ENCODE measurements at regions not wholly inside any gene's neighbourhood (a gene's known extent, or its start where the extent isn't known, plus 50 kb on each side); places are given as distances from the start of the nearest gene placed in this dataset.

DNA sequence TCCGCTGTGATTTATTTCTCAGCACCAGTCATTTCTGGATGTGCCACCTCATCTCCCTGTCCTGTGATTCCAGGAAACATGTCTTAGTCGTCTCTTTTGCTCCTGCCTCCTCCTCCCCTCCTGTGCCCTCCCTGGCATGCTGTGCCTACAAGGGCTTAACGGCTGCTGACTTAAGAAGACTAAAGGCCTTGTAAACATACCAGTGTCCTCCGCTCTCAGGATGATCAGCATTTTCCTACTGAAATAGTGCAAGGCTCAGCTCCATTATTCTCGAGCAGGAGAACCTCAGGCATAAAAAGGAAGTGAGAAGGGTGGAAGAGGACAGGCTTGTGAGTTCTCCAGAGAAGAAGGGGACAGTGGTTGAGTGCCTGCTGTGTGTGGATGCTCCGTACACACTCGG is 61.6 kb upstream of the RUNX3 start:
- H3K9ac ChIP-seq (ENCODE audit: extremely low read depth, low read length, poor library complexity, severe bottlenecking) = no peak overlapping the region
- no peak overlapping the region for H3K4me3 ChIP-seq (ENCODE audit: low read length)
- H3K9me3 ChIP-seq (ENCODE audit: control insufficient read depth, low read length) = no peaks in the 10 kb centered on the region
- Mint-ChIP-seq H3K4me3 (no peak overlapping the region), H3K4me1 (peaks cover 11% of the 10 kb centered on the region), H3K36me3 (ENCODE audit: low read depth) (no peaks in the 10 kb centered on the region), H3K27me3 (ENCODE audit: insufficient read depth) (peaks cover 9% of the 10 kb centered on the region), H3K9me3 (no peaks in the 10 kb centered on the region), H3K27ac (no peak overlapping the region)
- H3K27me3 ChIP-seq (ENCODE audit: control insufficient read depth, insufficient read depth, low read length, poor library complexity, severe bottlenecking) = no peaks in the 10 kb centered on the region
- no peaks in the 10 kb centered on the region for H3K4me1 ChIP-seq (ENCODE audit: control insufficient read depth, insufficient read depth, low read length)
- 82 to 93% methylated on average over 6 to 7 of the region's 7 CpGs for WGBS, 2 experiments (ENCODE audit: insufficient coverage in 1 of 2, insufficient read length in 1 of 2)
- no peak overlapping the region for H3K27ac ChIP-seq (ENCODE audit: low read depth, low read length)
- TF ChIP-seq CTCF (conservative IDR thresholded peaks at IDR 0.05) = no peak
- DNase-seq = no peak
- H3K36me3 ChIP-seq (ENCODE audit: control insufficient read depth, insufficient read depth, low read length) = no peaks in the 10 kb centered on the region

- no peak overlapping the region for H3K4me3 ChIP-seq (ENCODE audit: low read length)
- H3K9me3 Mint-ChIP-seq = no peaks in the 10 kb centered on the region
- DNase-seq = no peak
- no peak overlapping the region for H3K27ac Mint-ChIP-seq
- no peaks in the 10 kb centered on the region for H3K9me3 ChIP-seq (ENCODE audit: control insufficient read depth, low read length)
- H3K27ac ChIP-seq (ENCODE audit: low read depth, low read length) = no peak overlapping the region
- no peak overlapping the region for H3K4me3 Mint-ChIP-seq
- no peaks in the 10 kb centered on the region for H3K27me3 ChIP-seq (ENCODE audit: control insufficient read depth, insufficient read depth, low read length, poor library complexity, severe bottlenecking)
- no peaks in the 10 kb centered on the region for H3K36me3 ChIP-seq (ENCODE audit: control insufficient read depth, insufficient read depth, low read length)
- peaks cover 9% of the 10 kb centered on the region for H3K27me3 Mint-ChIP-seq (ENCODE audit: insufficient read depth)
- 90 to 100% methylated on average over 2 to 9 of the region's 9 CpGs for WGBS, 2 experiments (ENCODE audit: insufficient coverage in 1 of 2, insufficient read length in 1 of 2)
- H3K9ac ChIP-seq (ENCODE audit: extremely low read depth, low read length, poor library complexity, severe bottlenecking) = no peak overlapping the region
- H3K4me1 ChIP-seq (ENCODE audit: control insufficient read depth, insufficient read depth, low read length) = no peaks in the 10 kb centered on the region
- peaks cover 4% of the 10 kb centered on the region for H3K4me1 Mint-ChIP-seq
- TF ChIP-seq CTCF (conservative IDR thresholded peaks at IDR 0.05) = peak; percentile 50
- no peaks in the 10 kb centered on the region for H3K36me3 Mint-ChIP-seq (ENCODE audit: low read depth)
Observed at GRCh38 chr1:24990779-24991641, 60.9 kb upstream of the RUNX3 start.

DNA sequence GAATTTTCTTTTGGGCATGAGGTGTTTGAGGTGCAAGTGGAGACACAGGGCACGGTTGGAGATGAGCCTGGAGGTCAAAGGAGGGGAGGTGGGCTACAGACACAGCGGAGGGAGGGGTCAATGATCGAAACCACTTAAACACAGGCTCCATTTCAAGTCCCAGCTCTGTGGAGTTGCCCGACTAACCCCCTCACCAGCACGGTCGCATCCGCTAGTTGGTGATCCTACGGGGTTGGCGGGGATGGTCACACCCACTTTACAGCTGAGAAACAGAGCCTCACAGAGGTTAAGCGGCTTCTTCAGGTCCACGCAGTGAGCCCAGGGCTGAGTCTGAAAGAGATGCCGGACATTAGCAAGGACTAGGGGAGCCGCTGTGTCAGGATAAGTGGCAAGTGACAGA is 60.1 kb upstream of the RUNX3 start:
- Histone ChIP-seq H3K4me3 (ENCODE audit: low read length) (no peak overlapping the region), H3K4me1 (ENCODE audit: control insufficient read depth, insufficient read depth, low read length) (peaks cover under 1% of the 10 kb centered on the region), H3K9me3 (ENCODE audit: control insufficient read depth, low read length) (no peaks in the 10 kb centered on the region), H3K27ac (ENCODE audit: low read depth, low read length) (no peak overlapping the region), H3K9ac (ENCODE audit: extremely low read depth, low read length, poor library complexity, severe bottlenecking) (no peak overlapping the region), H3K36me3 (ENCODE audit: control insufficient read depth, insufficient read depth, low read length) (no peaks in the 10 kb centered on the region), H3K27me3 (ENCODE audit: control insufficient read depth, insufficient read depth, low read length, poor library complexity, severe bottlenecking) (no peaks in the 10 kb centered on the region)
- Mint-ChIP-seq H3K9me3 (no peaks in the 10 kb centered on the region), H3K27ac (no peak overlapping the region), H3K27me3 (ENCODE audit: insufficient read depth) (peaks cover 9% of the 10 kb centered on the region), H3K36me3 (ENCODE audit: low read depth) (no peaks in the 10 kb centered on the region), H3K4me3 (no peak overlapping the region), H3K4me1 (peaks cover 4% of the 10 kb centered on the region)
- no peak for TF ChIP-seq CTCF (conservative IDR thresholded peaks at IDR 0.05)
- no peak for DNase-seq
- WGBS, 2 experiments (ENCODE audit: insufficient coverage in 1 of 2, insufficient read length in 1 of 2) = 93 to 95% methylated on average over 9 to 13 of the region's 13 CpGs
